CD4-positive, alpha-beta memory T cell (primary cell): ENCODE measurements at regions not wholly inside any gene's neighbourhood (a gene's known extent, or its start where the extent isn't known, plus 50 kb on each side); places are given as distances from the start of the nearest gene placed in this dataset.
"Not testable (repeated sequence)": the region's sequence is repeated elsewhere in the genome, so short reads cannot be mapped to it uniquely, and the experiment has no call there.

Source experiments
- CTCF ChIA-PET: fragments of 350-600 bp; sonication (Branson Sonifier 250); formaldehyde crosslinking; loops from one replicate; lab custom pipeline; 2021; ENCODE audit warnings: inconsistent platforms; ENCODE audit not compliant: partially characterized antibody; lab: Charles Lee
- POLR2A ChIA-PET: fragments of 350-600 bp; sonication (Branson Sonifier 250); formaldehyde crosslinking; loops from one replicate; lab custom pipeline; 2021; ENCODE audit not compliant: partially characterized antibody; lab: Charles Lee
- DNase-seq, 5 donors: peaks; one replicate each; pipeline versions ENCODE4 v3.0.0 to v3.0.0-alpha.2; 2020 to 2022; ENCODE audit warnings: mixed read lengths in 1 of 5
- H3K27ac ChIP-seq: one replicate; pipeline ENCODE4 v1.7.0; 2013; ENCODE audit warnings: low read depth, low read length
- H3K27me3 ChIP-seq: 2 replicates; pipeline ENCODE4 v1.7.0; 2013; ENCODE audit warnings: mild to moderate bottlenecking, low read length, moderate library complexity; ENCODE audit not compliant: insufficient read depth
- H3K36me3 ChIP-seq: 2 replicates; pipeline ENCODE4 v1.7.0; 2013; ENCODE audit warnings: mild to moderate bottlenecking, low read length, moderate library complexity; ENCODE audit not compliant: insufficient read depth
- H3K4me1 ChIP-seq: 2 replicates; pipeline ENCODE4 v1.7.0; 2013; ENCODE audit warnings: mild to moderate bottlenecking, low read length, moderate library complexity; ENCODE audit not compliant: insufficient read depth
- H3K4me3 ChIP-seq, 2 donors: one replicate each; pipeline ENCODE4 v1.7.0; 2013; ENCODE audit warnings: low read length in 2 of 2, mild to moderate bottlenecking in 1 of 2
- H3K9me3 ChIP-seq, 2 donors: one replicate each; pipeline ENCODE4 v1.7.0; 2013; ENCODE audit warnings: low read length in 2 of 2, control low read depth in 1 of 2; ENCODE audit not compliant: control insufficient read depth in 1 of 2
- H3K27ac Mint-ChIP-seq, 7 donors: one replicate each; pipeline ENCODE4 v1.8.0; 2020 to 2021; ENCODE audit warnings: mixed read lengths in 7 of 7, mild to moderate bottlenecking in 6 of 7, inconsistent platforms in 3 of 7, moderate library complexity in 3 of 7
- H3K27me3 Mint-ChIP-seq, 2 donors: one replicate each; pipeline ENCODE4 v1.8.0; 2020 to 2021; ENCODE audit warnings: mixed read lengths in 2 of 2
- H3K36me3 Mint-ChIP-seq, 2 donors: one replicate each; pipeline ENCODE4 v1.8.0; 2020 to 2021; ENCODE audit warnings: mixed read lengths in 2 of 2, inconsistent platforms in 1 of 2, mild to moderate bottlenecking in 1 of 2
- H3K4me1 Mint-ChIP-seq, 4 donors: one replicate each; pipeline ENCODE4 v1.8.0; 2020 to 2021; ENCODE audit warnings: mixed read lengths in 4 of 4, mild to moderate bottlenecking in 1 of 4
- H3K4me3 Mint-ChIP-seq, 8 donors: one replicate each; pipeline ENCODE4 v1.8.0; 2020 to 2021; ENCODE audit warnings: mixed read lengths in 8 of 8, mild to moderate bottlenecking in 7 of 8, moderate library complexity in 6 of 8, inconsistent platforms in 3 of 8
- H3K9me3 Mint-ChIP-seq, 8 donors: one replicate each; pipeline ENCODE4 v1.8.0; 2020 to 2021; ENCODE audit warnings: mixed read lengths in 8 of 8, mild to moderate bottlenecking in 5 of 8, inconsistent platforms in 3 of 8, moderate library complexity in 1 of 8
- intact Hi-C: fragments of 100-400 bp; cut with micrococcal nuclease; formaldehyde crosslinking; loops from one replicate; pipeline ENCODE4 v1.15.1; 2023

DNA sequence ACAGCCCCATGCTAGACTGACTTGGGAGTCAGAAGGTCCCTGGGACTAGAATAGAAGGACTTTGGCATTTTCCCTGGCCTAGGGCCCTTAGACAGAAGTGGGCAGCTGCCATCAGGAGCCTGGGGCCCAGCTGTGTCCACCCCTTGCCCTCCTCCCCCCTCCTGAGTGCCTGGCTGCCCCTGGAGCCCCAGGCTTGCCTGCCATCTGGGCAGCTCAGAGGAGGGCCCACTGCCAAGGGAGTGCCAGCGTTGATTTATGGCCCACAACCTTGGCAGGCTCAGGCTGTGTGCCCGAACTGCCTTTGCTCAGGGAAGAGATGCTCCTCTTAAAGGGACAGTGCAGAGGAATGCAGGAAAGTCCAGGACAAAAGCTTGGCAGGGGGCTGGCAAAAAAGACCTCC, 439.1 kb downstream of the SPATA31A7 start:
- DNase-seq, H3K4me3 Mint-ChIP-seq: not testable (repeated sequence)

GRCh38 chr9:61634192-61634591, 444.4 kb downstream of the SPATA31A7 start:
- Mint-ChIP-seq H3K36me3 (no peaks in the 10 kb centered on the region), H3K9me3 (peaks cover 0 to 3% (median 0%) of the 10 kb centered on the region in 8 donors), H3K27me3 (no peaks in the 10 kb centered on the region), H3K4me1 (no peaks in the 10 kb centered on the region), H3K4me3 (no peak overlapping the region), H3K27ac (no peak overlapping the region)
- H3K27ac ChIP-seq, result no peak overlapping the region
- H3K4me3 ChIP-seq, result no peak overlapping the region
- H3K36me3 ChIP-seq, result no peaks in the 10 kb centered on the region
- no peaks in the 10 kb centered on the region for H3K9me3 ChIP-seq
- POLR2A ChIA-PET, result no interaction called here
- H3K4me1 ChIP-seq, result no peaks in the 10 kb centered on the region
- no peak for DNase-seq
- no peaks in the 10 kb centered on the region for H3K27me3 ChIP-seq
- intact Hi-C loops, result no loop called here
- CTCF ChIA-PET, result no interaction called here

More for the DNA sequence above, 439.1 kb downstream of the SPATA31A7 start:
- H3K27me3 ChIP-seq, H3K36me3 ChIP-seq, POLR2A ChIA-PET, H3K4me1 Mint-ChIP-seq, intact Hi-C loops, H3K4me3 ChIP-seq, CTCF ChIA-PET, H3K9me3 ChIP-seq, H3K27ac Mint-ChIP-seq, H3K27ac ChIP-seq, H3K9me3 Mint-ChIP-seq, H3K4me1 ChIP-seq, H3K36me3 Mint-ChIP-seq, H3K27me3 Mint-ChIP-seq: not testable (repeated sequence)

DNA sequence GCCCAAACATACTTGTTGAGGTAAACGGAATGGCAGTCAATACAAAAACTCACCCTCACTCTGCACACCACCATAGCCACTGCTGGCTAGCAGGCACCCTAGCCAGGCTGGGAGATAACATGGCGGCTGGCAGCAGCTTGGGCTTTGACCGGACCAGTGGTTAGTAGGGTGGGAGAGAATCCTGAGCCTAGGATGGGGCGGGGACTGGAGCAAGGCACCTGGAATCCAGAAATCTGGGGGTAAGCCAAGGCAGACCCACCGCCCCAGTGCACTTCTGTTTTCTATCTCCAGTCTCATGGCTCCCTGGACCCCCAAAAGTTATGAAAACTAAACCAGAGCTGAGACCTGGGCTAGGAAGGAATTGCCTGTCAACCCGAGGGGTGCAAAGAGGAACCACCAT, 474.4 kb downstream of the SPATA31A7 start:
- peaks cover 0 to 32% (median 13%) of the 10 kb centered on the region in 8 donors for H3K9me3 Mint-ChIP-seq
- CTCF ChIA-PET, H3K4me1 ChIP-seq, H3K4me3 Mint-ChIP-seq, intact Hi-C loops, H3K4me1 Mint-ChIP-seq, H3K36me3 Mint-ChIP-seq, H3K27ac Mint-ChIP-seq, H3K36me3 ChIP-seq, H3K9me3 ChIP-seq, H3K27me3 ChIP-seq, H3K4me3 ChIP-seq, H3K27ac ChIP-seq, H3K27me3 Mint-ChIP-seq, DNase-seq, POLR2A ChIA-PET: not testable (repeated sequence)

GRCh38 chr9:61665330-61665751, 475.5 kb downstream of the SPATA31A7 start:
- ChIA-PET CTCF (no interaction called here), POLR2A (no interaction called here)
- Mint-ChIP-seq H3K27ac (no peak overlapping the region), H3K4me3 (no peak overlapping the region), H3K27me3 (peaks cover 0 to 1% of the 10 kb centered on the region in 2 donors), H3K36me3 (peaks cover 3 to 4% of the 10 kb centered on the region in 2 donors), H3K9me3 (peaks cover 0 to 37% (median 21%) of the 10 kb centered on the region in 8 donors), H3K4me1 (no peaks in the 10 kb centered on the region)
- no peak for DNase-seq
- Histone ChIP-seq H3K4me3 (no peak overlapping the region), H3K9me3 (peaks cover 0 to 4% of the 10 kb centered on the region in 2 donors), H3K27me3 (no peaks in the 10 kb centered on the region), H3K27ac (no peak overlapping the region), H3K4me1 (no peaks in the 10 kb centered on the region), H3K36me3 (no peaks in the 10 kb centered on the region)
- intact Hi-C loops, result no loop called here

- Histone ChIP-seq H3K36me3 (no peaks in the 10 kb centered on the region), H3K4me1 (no peaks in the 10 kb centered on the region), H3K4me3 (no peak overlapping the region), H3K9me3 (peaks cover 0 to 4% of the 10 kb centered on the region in 2 donors), H3K27ac (no peak overlapping the region), H3K27me3 (no peaks in the 10 kb centered on the region)
- ChIA-PET POLR2A (no interaction called here), CTCF (no interaction called here)
- Mint-ChIP-seq H3K27me3 (peaks cover 0 to 1% of the 10 kb centered on the region in 2 donors), H3K4me1 (peaks cover 0 to under 1% (median 0%) of the 10 kb centered on the region in 4 donors), H3K9me3 (peaks cover 0 to 42% (median 24%) of the 10 kb centered on the region in 8 donors), H3K4me3 (no peak overlapping the region), H3K27ac (no peak overlapping the region), H3K36me3 (peaks cover 3 to 4% of the 10 kb centered on the region in 2 donors)
- no peak for DNase-seq
- intact Hi-C loops, result no loop called here
These were observed 476.0 kb downstream of the SPATA31A7 start for GRCh38 chr9:61665829-61666228.

DNA sequence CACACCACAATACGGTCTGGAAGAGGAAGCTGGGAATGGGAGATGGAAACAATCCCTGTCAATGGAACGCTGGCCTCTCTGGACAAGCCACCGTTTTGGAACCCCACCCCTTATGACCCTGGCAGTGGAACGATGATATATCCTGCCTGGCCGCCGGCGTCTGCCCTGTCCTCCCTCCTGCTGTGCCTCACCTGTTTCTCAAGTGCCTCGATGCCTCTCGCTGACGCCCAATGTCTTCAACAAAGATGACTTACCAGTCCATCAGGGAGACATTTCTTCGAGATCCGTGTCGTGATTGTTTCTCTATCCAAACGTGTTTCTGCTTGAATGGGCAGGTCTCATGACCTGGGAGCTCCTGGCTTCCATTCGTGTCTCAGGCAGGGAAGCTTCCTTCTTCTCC, 476.5 kb downstream of the SPATA31A7 start:
- Mint-ChIP-seq H3K9me3 (peaks cover 0 to 46% (median 27%) of the 10 kb centered on the region in 8 donors), H3K4me1 (peaks cover 0 to 2% (median under 1%) of the 10 kb centered on the region in 4 donors), H3K27ac (no peak overlapping the region), H3K27me3 (peaks cover 0 to 1% of the 10 kb centered on the region in 2 donors), H3K36me3 (peaks cover 3 to 4% of the 10 kb centered on the region in 2 donors), H3K4me3 (no peak overlapping the region)
- DNase-seq, result no peak
- no peak overlapping the region for H3K4me3 ChIP-seq
- no peaks in the 10 kb centered on the region for H3K36me3 ChIP-seq
- no peaks in the 10 kb centered on the region for H3K27me3 ChIP-seq
- POLR2A ChIA-PET, result no interaction called here
- intact Hi-C loops, result no loop called here
- no peak overlapping the region for H3K27ac ChIP-seq
- CTCF ChIA-PET, result no interaction called here
- H3K9me3 ChIP-seq, result peaks cover 0 to 4% of the 10 kb centered on the region in 2 donors
- H3K4me1 ChIP-seq, result no peaks in the 10 kb centered on the region

- H3K27ac ChIP-seq, result no peak overlapping the region
- peak overlapping the region in 1 of 8 donors; percentile 7 for H3K4me3 Mint-ChIP-seq
- no peaks in the 10 kb centered on the region for H3K36me3 ChIP-seq
- H3K4me3 ChIP-seq, result no peak overlapping the region
- peaks cover 0 to 2% (median under 1%) of the 10 kb centered on the region in 4 donors for H3K4me1 Mint-ChIP-seq
- H3K4me1 ChIP-seq, result no peaks in the 10 kb centered on the region
- intact Hi-C loops, result no loop called here
- H3K9me3 Mint-ChIP-seq, result peaks cover 0 to 50% (median 27%) of the 10 kb centered on the region in 8 donors
- DNase-seq, result no peak
- ChIA-PET CTCF (no interaction called here), POLR2A (no interaction called here)
- H3K27me3 Mint-ChIP-seq, result peaks cover 0 to 1% of the 10 kb centered on the region in 2 donors
- H3K9me3 ChIP-seq, result peaks cover 0 to 4% of the 10 kb centered on the region in 2 donors
- H3K36me3 Mint-ChIP-seq, result peaks cover 3 to 4% of the 10 kb centered on the region in 2 donors
- H3K27me3 ChIP-seq, result no peaks in the 10 kb centered on the region
- H3K27ac Mint-ChIP-seq, result no peak overlapping the region
These were observed 477.1 kb downstream of the SPATA31A7 start for GRCh38 chr9:61666849-61667371.
